ENCODE measurements at regions not wholly inside any gene's neighbourhood (a gene's known extent, or its start where the extent isn't known, plus 50 kb on each side); places are given as distances from the start of the nearest gene placed in this dataset.

- DNase-seq (ENCODE audit: low read depth in 2 of 2) = no peak
These were observed 64.2 kb upstream of the NEDD9 start for GRCh38 chr6:11296449-11297375.

GRCh38 chr6:11295969-11296368 lies 63.5 kb upstream of the NEDD9 start:
- DNase-seq (ENCODE audit: low read depth in 2 of 2) = no peak

- DNase-seq (ENCODE audit: low read depth in 2 of 2) = no peak
These were observed 61.8 kb upstream of the NEDD9 start for GRCh38 chr6:11294228-11294627.

- no peak for DNase-seq (ENCODE audit: low read depth in 2 of 2)
These were observed 60.2 kb upstream of the NEDD9 start for GRCh38 chr6:11292594-11293236.

GRCh38 chr6:11292091-11292490 lies 59.6 kb upstream of the NEDD9 start:
- no peak for DNase-seq (ENCODE audit: low read depth in 2 of 2)

- no peak for DNase-seq (ENCODE audit: low read depth in 2 of 2)
These were observed 59.1 kb upstream of the NEDD9 start for GRCh38 chr6:11291582-11291981.

- DNase-seq (ENCODE audit: low read depth in 2 of 2) = no peak
These were observed 57.6 kb upstream of the NEDD9 start for GRCh38 chr6:11290027-11290426.

GRCh38 chr6:11288065-11288464 lies 55.6 kb upstream of the NEDD9 start:
- DNase-seq (ENCODE audit: low read depth in 2 of 2) = no peak

GRCh38 chr6:11284996-11285395 lies 52.5 kb upstream of the NEDD9 start:
- DNase-seq (ENCODE audit: low read depth in 2 of 2) = no peak

- DNase-seq (ENCODE audit: low read depth in 2 of 2) = no peak
These were observed 51.2 kb upstream of the NEDD9 start for GRCh38 chr6:11283629-11284028.

GRCh38 chr6:11282875-11283274 lies 50.4 kb upstream of the NEDD9 start:
- DNase-seq (ENCODE audit: low read depth in 2 of 2) = no peak
